Mucosa of descending colon (tissue), 3 donors: ENCODE measurements at regions not wholly inside any gene's neighbourhood (a gene's known extent, or its start where the extent isn't known, plus 50 kb on each side); places are given as distances from the start of the nearest gene placed in this dataset.
A peak's percentile ranks its signal among the peaks of the same experiment; 100 is the strongest.

Experiments used
- ATAC-seq: fragments of 200-7000 bp; cut with Tn5 transposase; one replicate; pipeline ENCODE4 v1.9.1; 2020; ENCODE audit warnings: mild to moderate bottlenecking, moderate library complexity
- DNase-seq, 3 donors: peaks; one replicate each; pipeline ENCODE4 v3.0.0-alpha.2; 2020
- H3K36me3 ChIP-seq: fragments of 200-600 bp; one replicate; pipeline ENCODE4 v1.8.0; 2021; ENCODE audit warnings: low read depth, mild to moderate bottlenecking
- H3K4me1 ChIP-seq: fragments of 200-600 bp; one replicate; pipeline ENCODE4 v1.8.0; 2021; ENCODE audit warnings: low read depth, mild to moderate bottlenecking
- H3K4me3 ChIP-seq: fragments of 200-600 bp; one replicate; pipeline ENCODE4 v1.8.0; 2021; ENCODE audit warnings: mild to moderate bottlenecking
- H3K9me3 ChIP-seq: fragments of 200-600 bp; one replicate; pipeline ENCODE4 v1.8.0; 2021; ENCODE audit warnings: mild to moderate bottlenecking
- intact Hi-C, 2 donors: fragments of 100-400 bp; cut with DNase I in 1 of 2; cut with micrococcal nuclease in 1 of 2; formaldehyde crosslinking; loops; one replicate each; pipeline versions ENCODE4 v1.11.0 to v1.11.1; 2022; cut with DNase I, micrococcal nuclease
- TF ChIP-seq, protein P1 (sequence below): fragments of 200-600 bp; IDR thresholded peaks from one replicate; pipeline ENCODE4 v1.8.0; 2022; ENCODE audit warnings: antibody characterized with exemption, mild to moderate bottlenecking
- donor health status: DM: no; HTN: no; CAD: no; lungs with moderate emphysema.
- donor health status: DM: no; HTN: no; CAD: no.
- donor health status: DM: no; HTN: yes; CAD: no.

DNA sequence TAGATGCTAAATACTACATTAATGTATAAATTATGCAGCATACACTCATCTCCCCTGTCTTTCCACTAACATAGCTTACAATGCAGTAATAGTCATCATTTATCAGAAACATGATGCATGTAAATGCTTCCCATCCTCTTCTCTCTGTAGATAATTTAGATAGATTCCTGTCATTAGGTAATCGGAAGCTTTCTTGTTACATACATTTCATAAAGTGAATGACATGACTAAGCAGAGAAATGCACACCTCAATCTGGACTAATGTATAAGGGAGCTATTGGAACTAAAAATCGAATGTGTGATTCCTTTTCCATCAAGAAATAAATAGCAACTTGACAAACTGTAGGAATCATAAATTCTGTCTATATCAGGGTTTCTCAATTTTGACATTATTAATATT is 273.4 kb downstream of the RASSF9 start:
- H3K9me3 ChIP-seq = no peaks in the 10 kb centered on the region
- TF ChIP-seq, protein P1, sequence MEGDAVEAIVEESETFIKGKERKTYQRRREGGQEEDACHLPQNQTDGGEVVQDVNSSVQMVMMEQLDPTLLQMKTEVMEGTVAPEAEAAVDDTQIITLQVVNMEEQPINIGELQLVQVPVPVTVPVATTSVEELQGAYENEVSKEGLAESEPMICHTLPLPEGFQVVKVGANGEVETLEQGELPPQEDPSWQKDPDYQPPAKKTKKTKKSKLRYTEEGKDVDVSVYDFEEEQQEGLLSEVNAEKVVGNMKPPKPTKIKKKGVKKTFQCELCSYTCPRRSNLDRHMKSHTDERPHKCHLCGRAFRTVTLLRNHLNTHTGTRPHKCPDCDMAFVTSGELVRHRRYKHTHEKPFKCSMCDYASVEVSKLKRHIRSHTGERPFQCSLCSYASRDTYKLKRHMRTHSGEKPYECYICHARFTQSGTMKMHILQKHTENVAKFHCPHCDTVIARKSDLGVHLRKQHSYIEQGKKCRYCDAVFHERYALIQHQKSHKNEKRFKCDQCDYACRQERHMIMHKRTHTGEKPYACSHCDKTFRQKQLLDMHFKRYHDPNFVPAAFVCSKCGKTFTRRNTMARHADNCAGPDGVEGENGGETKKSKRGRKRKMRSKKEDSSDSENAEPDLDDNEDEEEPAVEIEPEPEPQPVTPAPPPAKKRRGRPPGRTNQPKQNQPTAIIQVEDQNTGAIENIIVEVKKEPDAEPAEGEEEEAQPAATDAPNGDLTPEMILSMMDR = no peak
- peaks cover 3% of the 10 kb centered on the region for H3K4me1 ChIP-seq
- intact Hi-C loops = no loop called here
- H3K4me3 ChIP-seq = no peak overlapping the region
- ATAC-seq (no peak), DNase-seq (no peak)
- no peaks in the 10 kb centered on the region for H3K36me3 ChIP-seq

GRCh38 chr12:85564786-85565185 is 271.4 kb downstream of the RASSF9 start:
- TF ChIP-seq, protein P1 = no peak
- intact Hi-C loops = no loop called here
- ATAC-seq (no peak), DNase-seq (no peak)
- Histone ChIP-seq H3K36me3 (no peaks in the 10 kb centered on the region), H3K4me3 (no peak overlapping the region), H3K4me1 (peaks cover 5% of the 10 kb centered on the region), H3K9me3 (no peaks in the 10 kb centered on the region)

DNA sequence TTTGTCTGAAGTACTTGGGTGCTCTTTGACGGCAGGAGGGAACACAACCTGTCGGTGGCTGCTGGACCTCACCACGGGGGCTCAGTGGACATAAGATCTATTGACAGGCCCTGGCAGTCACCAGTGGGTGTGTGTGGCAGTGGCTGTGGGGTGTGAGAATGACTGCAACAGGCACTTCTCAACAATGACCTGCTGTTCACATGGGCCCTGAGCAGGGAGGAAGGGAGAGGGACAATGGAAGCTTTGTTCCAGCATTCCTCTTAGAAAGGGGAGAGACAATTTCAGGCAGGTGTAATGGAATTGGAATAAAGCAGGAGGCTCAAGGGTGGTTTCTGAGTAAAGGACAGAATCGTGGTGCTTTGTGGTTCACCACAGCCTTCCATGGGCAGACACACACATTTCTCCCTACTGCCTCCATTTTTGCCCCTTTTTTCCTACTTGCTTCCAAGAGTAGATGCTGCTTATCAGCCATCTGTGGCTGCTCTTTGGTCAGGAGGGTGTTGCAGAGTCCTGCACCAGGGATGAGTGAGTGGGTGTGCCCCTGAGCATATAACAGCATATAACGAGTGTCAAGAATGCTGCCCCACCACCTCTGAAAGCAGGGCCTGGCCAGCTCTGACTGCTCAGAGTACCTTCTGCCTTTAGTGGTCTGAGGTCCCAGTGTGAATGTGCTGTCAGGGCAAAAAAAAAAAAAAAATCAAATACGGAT is 267.7 kb downstream of the RASSF9 start:
- Histone ChIP-seq H3K4me3 (no peak overlapping the region), H3K36me3 (no peaks in the 10 kb centered on the region), H3K9me3 (no peaks in the 10 kb centered on the region), H3K4me1 (peaks cover 5% of the 10 kb centered on the region)
- intact Hi-C loops = no loop called here
- DNase-seq (peak in 2 of 3 donors; percentile 17 to 24), ATAC-seq (peak; percentile 74)
- TF ChIP-seq, protein P1 = no peak

DNA sequence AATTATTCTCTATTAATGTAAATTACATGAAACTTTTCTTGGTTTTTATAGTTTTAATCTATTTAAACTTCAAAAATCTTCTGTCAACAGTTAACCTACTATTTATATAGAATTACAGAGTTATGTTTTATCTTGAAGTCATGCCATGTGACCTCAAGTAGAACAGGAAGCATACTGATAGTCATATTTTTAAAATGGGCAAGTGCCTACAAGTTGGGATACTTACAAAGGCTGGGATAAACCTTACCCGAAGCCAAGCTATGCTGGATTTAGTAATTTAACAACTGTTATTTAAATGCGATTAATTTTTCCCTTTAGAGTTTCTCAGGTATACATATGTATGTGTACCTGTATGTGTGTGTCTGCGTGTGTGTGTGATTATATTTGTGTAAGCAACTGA is 266.9 kb downstream of the RASSF9 start:
- DNase-seq (no peak), ATAC-seq (no peak)
- no peaks in the 10 kb centered on the region for H3K9me3 ChIP-seq
- TF ChIP-seq, protein P1 = no peak
- H3K4me3 ChIP-seq = no peak overlapping the region
- intact Hi-C loops = no loop called here
- peaks cover 5% of the 10 kb centered on the region for H3K4me1 ChIP-seq
- H3K36me3 ChIP-seq = no peaks in the 10 kb centered on the region

DNA sequence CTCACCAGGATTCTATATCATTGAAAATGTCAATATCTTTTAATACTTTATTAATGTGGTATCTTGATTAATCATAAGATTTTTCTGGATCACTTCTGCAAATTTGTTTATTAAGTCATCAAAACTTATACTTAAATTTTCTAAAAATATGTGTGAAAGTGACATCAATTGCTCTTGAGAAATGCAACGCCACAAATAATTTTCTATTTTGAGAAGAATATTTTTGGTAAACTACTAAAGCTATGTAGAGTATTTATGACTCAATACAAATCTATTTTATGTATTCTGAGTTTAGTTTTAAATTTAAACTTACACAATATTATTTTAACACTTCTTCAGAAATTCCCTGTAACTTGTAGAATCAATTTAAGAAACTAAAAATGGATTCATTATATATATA is 263.3 kb downstream of the RASSF9 start:
- no peak overlapping the region for H3K4me3 ChIP-seq
- ATAC-seq (no peak), DNase-seq (no peak)
- H3K36me3 ChIP-seq = no peaks in the 10 kb centered on the region
- TF ChIP-seq, protein P1 = no peak
- no peaks in the 10 kb centered on the region for H3K9me3 ChIP-seq
- H3K4me1 ChIP-seq = peaks cover 5% of the 10 kb centered on the region
- intact Hi-C loops = loop anchor here in 1 of 2 donors (10.0 kb wide), 1 partner anchor 292 kb away; no protein-coding TSS in a partner anchor
